OCI-M1 (cell line): ENCODE measurements at regions not wholly inside any gene's neighbourhood (a gene's known extent, or its start where the extent isn't known, plus 50 kb on each side); places are given as distances from the start of the nearest gene placed in this dataset.
"Not testable (repeated sequence)": the region's sequence is repeated elsewhere in the genome, so short reads cannot be mapped to it uniquely, and the experiment has no call there.

Source experiments
- DNase-seq: peaks from one replicate; lab custom pipeline; 2025; lab: John Stamatoyannopoulos, UW

DNA sequence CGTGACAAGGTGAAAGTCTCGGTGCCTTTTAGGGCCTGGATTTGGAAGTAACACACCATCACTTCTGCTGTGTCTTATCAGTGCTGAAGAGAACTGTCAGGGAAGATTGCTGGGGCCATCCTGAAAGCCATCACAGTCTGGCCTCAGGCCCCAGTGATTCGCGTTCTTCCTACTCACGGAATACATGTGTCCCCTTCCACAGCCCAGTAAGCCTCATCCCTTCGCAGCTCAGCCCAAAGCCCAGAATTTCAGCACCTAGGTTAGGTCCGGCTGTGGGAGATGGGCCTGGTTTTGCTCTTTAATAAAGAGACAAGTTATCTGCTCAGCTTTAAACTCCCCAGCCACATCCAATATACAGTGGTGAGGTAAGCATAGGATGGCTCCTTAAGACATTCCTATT lies 113.0 kb upstream of the SPACA7 start:
- DNase-seq: no peak

- no peak for DNase-seq
These were observed 108.5 kb upstream of the SPACA7 start for GRCh38 chr13:112267660-112268059.

DNA sequence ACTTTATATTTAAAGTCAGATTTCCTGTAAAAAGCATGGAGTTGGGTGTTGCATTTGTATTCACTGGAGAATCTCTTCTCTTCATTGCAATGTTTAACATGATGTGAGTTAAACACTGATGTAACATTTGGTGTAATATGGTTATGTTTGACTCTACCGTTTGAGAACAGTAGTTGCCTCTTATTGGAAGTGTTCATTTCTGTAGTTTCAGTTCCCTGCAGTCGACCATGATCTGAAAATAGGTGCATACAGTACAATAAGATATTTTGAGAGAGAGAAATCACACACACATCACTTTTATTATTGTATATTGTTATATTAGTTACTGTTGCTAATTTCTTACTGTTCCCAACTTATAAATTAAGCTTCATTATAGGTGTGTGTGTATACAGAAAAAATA lies 105.2 kb upstream of the SPACA7 start:
- DNase-seq: no peak

DNA sequence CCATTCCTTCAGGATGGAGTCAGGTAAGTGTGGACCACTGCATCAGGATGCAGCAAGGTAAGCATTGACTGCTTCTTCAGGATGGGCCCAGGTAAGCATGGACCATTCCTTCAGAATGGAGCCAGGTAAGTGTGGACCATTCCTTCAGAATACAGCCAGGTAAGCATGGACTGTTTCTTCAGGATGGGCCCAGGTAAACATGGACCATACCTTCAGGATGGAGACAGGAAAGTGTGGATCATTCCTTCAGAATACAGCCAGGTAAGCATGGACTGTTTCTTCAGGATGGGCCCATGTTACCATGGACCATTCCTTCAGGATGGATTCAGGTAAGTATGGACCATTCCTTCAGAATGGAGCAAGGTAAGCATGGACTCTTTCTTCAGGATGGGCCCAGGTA lies 89.4 kb upstream of the SPACA7 start:
- DNase-seq: not testable (repeated sequence)

DNA sequence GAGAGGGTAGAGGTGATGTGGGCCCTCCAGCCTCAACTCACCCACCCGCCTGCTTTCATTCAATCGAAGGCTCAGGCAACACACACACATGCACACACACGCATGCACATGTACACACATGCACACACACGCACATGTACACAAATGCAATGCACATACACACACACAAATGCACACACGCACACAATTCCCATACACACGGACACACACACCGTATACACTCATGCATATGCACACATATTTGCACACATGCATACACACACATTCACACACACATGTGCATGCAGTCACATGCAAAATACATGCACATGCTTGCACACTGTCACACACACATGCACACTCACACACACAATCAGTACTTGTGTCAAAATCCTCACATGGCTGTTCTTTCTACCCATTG lies 55.9 kb upstream of the SPACA7 start:
- DNase-seq: no peak

GRCh38 chr13:112322557-112322956 lies 53.6 kb upstream of the SPACA7 start:
- no peak for DNase-seq

GRCh38 chr13:112324116-112324515 lies 52.0 kb upstream of the SPACA7 start:
- DNase-seq: no peak

DNA sequence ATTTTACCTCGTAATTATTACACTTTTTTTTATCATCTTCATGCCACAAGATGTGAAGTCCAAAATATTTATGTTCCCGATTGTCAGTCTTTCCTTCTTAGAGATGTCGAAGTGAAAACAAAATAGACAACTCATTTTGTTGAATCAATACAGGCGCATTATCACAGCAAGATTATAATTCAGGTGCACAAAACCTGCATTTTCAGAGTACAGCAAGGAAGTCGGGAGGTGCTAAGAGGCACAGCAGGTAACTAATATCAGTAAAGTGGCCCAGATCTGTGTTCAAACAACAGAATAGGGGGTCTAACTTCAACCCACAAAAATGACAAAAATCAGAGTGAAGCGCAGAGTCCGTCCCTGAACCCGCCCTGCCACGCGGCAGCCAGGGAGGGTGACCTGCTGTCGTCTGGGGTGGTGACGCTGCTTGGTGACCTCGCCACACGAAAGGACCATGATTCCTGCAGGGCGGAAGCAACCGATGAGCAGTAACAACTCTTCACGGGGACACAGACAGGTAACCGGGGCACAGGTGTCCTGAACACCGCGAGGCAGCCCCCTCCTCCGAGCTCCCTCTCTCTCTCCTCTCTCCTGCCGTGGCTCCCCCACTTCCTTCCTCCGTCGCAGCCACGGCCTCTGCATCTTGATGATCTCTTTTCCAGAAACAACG lies 50.9 kb upstream of the SPACA7 start:
- no peak for DNase-seq

GRCh38 chr13:112325920-112326645 lies 50.1 kb upstream of the SPACA7 start:
- no peak for DNase-seq
